GM12872 (cell line): ENCODE measurements at regions not wholly inside any gene's neighbourhood (a gene's known extent, or its start where the extent isn't known, plus 50 kb on each side); places are given as distances from the start of the nearest gene placed in this dataset.

Source experiments
- TF ChIP-seq, protein P1 (sequence below): IDR thresholded peaks from 3 replicates; pipeline ENCODE4 v1.5.1; 2011; ENCODE audit warnings: low read depth, mild to moderate bottlenecking, low read length, moderate library complexity; ENCODE audit not compliant: insufficient read depth

DNA sequence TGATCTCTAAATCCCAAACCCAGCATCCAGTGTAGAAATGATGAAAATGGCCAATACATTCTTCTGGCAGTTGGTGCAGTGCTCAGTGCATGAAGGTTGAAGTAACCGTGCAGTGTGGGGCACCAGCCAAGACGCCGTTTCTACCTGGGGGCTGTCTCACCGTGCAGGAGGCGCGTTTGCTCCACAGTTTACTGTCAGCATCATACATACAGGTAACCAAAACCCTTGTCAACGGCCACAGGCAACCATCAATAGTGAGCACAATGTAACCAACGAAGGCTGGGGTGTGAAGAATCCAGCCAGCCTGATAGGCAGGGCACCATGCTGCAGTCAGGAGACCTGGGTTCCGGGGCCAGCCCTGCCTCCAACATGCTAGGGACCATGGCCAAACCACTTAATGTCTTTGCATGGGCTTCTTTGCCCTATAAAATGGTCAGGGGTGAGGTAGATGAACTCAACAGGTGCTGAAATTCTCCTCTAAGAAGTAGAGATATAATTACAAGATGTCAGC lies 127.5 kb upstream of the ID2 start:
- TF ChIP-seq, protein P1, sequence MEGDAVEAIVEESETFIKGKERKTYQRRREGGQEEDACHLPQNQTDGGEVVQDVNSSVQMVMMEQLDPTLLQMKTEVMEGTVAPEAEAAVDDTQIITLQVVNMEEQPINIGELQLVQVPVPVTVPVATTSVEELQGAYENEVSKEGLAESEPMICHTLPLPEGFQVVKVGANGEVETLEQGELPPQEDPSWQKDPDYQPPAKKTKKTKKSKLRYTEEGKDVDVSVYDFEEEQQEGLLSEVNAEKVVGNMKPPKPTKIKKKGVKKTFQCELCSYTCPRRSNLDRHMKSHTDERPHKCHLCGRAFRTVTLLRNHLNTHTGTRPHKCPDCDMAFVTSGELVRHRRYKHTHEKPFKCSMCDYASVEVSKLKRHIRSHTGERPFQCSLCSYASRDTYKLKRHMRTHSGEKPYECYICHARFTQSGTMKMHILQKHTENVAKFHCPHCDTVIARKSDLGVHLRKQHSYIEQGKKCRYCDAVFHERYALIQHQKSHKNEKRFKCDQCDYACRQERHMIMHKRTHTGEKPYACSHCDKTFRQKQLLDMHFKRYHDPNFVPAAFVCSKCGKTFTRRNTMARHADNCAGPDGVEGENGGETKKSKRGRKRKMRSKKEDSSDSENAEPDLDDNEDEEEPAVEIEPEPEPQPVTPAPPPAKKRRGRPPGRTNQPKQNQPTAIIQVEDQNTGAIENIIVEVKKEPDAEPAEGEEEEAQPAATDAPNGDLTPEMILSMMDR = no peak

DNA sequence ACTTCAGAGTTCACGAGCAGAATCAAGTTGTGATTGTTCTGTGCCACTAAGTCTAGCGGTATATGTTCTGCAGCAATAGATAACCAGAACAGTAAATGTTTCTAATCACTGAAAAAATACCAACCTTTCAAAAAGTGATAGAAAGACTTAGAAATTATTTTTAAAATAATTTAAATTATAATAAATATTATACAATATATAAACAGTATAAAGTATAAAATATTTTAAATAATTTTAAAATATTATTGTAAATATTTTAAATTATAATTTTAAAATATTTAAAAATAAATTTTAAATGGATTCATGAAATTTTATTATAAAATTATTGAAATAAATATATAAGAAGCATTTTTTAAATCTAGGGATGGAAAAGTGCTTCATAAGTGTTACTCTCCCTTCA lies 126.3 kb upstream of the ID2 start:
- TF ChIP-seq, protein P1 = no peak

DNA sequence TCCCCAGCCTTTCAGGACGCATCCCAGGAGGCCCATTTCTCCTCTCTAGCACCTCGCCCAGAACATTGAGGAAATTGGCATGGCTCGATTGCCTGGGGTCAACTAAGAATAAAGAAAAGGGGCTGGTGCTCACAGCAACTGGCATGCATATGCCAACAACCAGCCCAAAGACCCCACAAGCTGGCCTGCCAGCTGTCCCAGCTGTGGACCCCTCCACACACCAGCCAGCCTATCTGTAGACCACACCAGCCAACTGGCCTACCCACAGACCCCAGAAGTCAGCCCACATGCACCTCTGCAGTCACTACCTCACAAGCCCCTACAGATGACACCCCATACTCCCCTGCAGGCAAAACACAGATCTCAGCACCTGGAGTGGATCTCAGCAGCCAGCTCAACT lies 123.8 kb upstream of the ID2 start:
- TF ChIP-seq, protein P1 = no peak

DNA sequence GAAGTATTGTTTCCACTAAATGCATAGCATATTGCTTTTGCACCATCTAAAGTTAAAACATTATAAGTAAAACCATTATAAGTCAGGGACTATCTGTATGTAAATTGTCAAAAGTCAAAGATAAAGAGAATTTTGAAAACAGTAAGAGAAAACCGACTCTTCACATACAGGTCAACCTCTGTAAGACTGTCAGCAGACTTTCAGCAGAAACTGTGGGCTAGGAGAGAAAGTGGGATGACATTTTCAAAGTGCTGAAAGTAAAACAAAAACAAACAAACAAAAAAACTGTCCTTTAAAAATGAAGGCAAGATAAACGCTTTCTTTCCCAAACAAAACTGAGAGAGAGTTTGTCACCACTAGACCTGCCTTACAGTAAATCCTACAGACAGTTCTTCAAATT lies 122.9 kb upstream of the ID2 start:
- TF ChIP-seq, protein P1 = no peak

DNA sequence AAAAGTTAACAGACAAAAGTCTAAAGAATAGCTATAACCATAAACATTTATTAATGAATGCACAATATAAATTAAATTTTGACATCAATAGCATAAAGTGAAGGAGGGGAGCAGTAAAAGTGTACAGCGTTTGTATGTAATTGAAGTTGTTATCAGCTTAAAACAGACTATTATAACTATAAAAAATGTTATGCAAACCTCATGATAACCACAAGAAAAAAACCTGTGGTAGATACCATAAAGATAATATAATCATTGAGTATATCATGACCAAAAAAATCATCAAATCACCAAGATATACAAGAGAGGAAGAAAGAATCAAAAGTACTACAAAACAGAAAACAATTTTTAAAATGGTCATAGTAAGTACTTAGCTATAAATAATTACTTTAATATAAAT lies 122.1 kb upstream of the ID2 start:
- TF ChIP-seq, protein P1 = no peak

DNA sequence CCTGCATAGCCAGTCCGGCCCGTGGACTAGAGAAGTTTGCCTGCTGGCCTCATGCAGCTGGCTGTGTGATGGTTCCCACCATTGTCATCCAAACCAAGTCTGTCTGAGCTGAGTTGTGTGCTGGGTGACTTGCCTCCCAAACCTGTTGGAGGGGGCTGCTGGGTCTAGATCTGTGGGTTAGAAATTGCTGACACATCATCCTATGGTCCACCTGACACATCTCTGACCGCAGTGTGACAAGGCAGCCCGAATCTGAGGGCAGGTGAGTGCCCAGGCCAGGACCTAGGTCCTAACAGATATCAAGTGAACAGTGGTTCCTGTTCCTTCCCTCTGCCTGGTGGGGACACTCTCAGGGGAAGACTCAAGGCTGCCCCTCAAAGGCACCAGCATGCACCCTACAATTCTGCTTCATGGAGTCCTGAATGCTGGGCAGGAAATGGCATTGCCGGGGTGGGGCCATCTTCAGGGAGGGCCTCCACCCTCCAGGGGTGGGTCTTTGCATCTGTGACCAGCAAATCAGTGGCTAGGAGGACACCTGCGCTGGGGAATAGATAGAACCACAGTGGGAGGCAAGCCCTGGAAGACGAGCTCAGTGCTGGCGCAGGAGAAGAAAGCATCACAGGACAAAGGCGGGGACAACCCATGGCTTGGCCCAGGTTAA lies 117.9 kb upstream of the ID2 start:
- TF ChIP-seq, protein P1 = no peak

DNA sequence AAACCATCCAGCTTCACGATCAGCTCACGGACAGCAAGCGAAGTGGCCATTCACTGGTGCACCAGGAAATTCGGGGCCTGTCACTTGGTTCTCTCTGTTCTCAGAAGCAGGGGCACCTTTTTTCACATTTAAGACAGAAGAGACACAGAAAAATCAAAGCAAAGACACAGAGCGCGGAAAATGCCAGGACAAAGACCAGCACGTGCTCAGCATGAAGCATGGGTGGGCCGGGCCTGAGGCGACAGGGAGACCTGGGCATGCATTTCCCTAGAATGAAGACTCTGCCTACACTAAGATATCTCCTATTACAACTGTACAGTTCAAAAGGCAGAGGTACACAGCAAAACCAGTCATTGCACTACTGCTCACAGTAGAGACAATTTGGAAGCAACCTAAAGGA lies 117.4 kb upstream of the ID2 start:
- TF ChIP-seq, protein P1 = no peak
